ENCODE measurements at regions not wholly inside any gene's neighbourhood (a gene's known extent, or its start where the extent isn't known, plus 50 kb on each side); places are given as distances from the start of the nearest gene placed in this dataset.

- Histone ChIP-seq H3K9me2 (replicated peaks; ENCODE audit: insufficient read depth) (no peaks in the 10 kb centered on the region), H3K9me3 (ENCODE audit: low read depth) (no peaks in the 10 kb centered on the region), H3K4me1 (ENCODE audit: insufficient read depth) (no peaks in the 10 kb centered on the region), H3K27ac (no peak overlapping the region), H3K79me2 (no peaks in the 10 kb centered on the region), H3K27me3 (no peaks in the 10 kb centered on the region), H2AFZ (no peak overlapping the region), H4K20me1 (ENCODE audit: insufficient read depth, poor library complexity, severe bottlenecking) (no peaks in the 10 kb centered on the region), H3K4me2 (no peak overlapping the region), H3K36me3 (replicated peaks; ENCODE audit: insufficient read depth, low read depth) (no peaks in the 10 kb centered on the region), H3K4me3 (no peak overlapping the region)
- no peak for DNase-seq (ENCODE audit: low spot score)
- TF ChIP-seq EZH2phosphoT487 (IDR thresholded peaks at IDR 0.05; ENCODE audit: low read depth, severe bottlenecking, unreplicated experiment) (no peak), EZH2 (IDR thresholded peaks at IDR 0.05; ENCODE audit: borderline replicate concordance) (no peak), CTCF (IDR thresholded peaks at IDR 0.05; ENCODE audit: poor library complexity) (no peak)
- 85% methylated on average over 1 of the region's 1 CpG for WGBS (ENCODE audit: low lambda C conversion rate, missing lambda C conversion rate)
Measured at GRCh38 chr5:89372176-89372575, 489.2 kb upstream of the MEF2C start.

GRCh38 chr5:89371646-89372045, 488.7 kb upstream of the MEF2C start:
- TF ChIP-seq CTCF (IDR thresholded peaks at IDR 0.05; ENCODE audit: poor library complexity) (no peak), EZH2 (IDR thresholded peaks at IDR 0.05; ENCODE audit: borderline replicate concordance) (no peak), EZH2phosphoT487 (IDR thresholded peaks at IDR 0.05; ENCODE audit: low read depth, severe bottlenecking, unreplicated experiment) (no peak)
- Histone ChIP-seq H3K27ac (no peak overlapping the region), H3K79me2 (no peaks in the 10 kb centered on the region), H3K4me3 (no peak overlapping the region), H3K36me3 (replicated peaks; ENCODE audit: insufficient read depth, low read depth) (no peaks in the 10 kb centered on the region), H3K9me3 (ENCODE audit: low read depth) (no peaks in the 10 kb centered on the region), H3K9me2 (replicated peaks; ENCODE audit: insufficient read depth) (no peaks in the 10 kb centered on the region), H4K20me1 (ENCODE audit: insufficient read depth, poor library complexity, severe bottlenecking) (no peaks in the 10 kb centered on the region), H3K4me2 (no peak overlapping the region), H2AFZ (no peak overlapping the region), H3K4me1 (ENCODE audit: insufficient read depth) (no peaks in the 10 kb centered on the region), H3K27me3 (no peaks in the 10 kb centered on the region)
- no peak for DNase-seq (ENCODE audit: low spot score)
- WGBS (ENCODE audit: low lambda C conversion rate, missing lambda C conversion rate): 100% methylated on average over 1 of the region's 1 CpG

- no peaks in the 10 kb centered on the region for H3K79me2 ChIP-seq
- no peak for DNase-seq (ENCODE audit: low spot score)
- H3K4me3 ChIP-seq: no peak overlapping the region
- H3K9me2 ChIP-seq (replicated peaks; ENCODE audit: insufficient read depth): no peaks in the 10 kb centered on the region
- no peaks in the 10 kb centered on the region for H3K4me1 ChIP-seq (ENCODE audit: insufficient read depth)
- H4K20me1 ChIP-seq (ENCODE audit: insufficient read depth, poor library complexity, severe bottlenecking): no peaks in the 10 kb centered on the region
- no peak for TF ChIP-seq CTCF (IDR thresholded peaks at IDR 0.05; ENCODE audit: poor library complexity)
- TF ChIP-seq EZH2 (IDR thresholded peaks at IDR 0.05; ENCODE audit: borderline replicate concordance): no peak
- no peak for TF ChIP-seq EZH2phosphoT487 (IDR thresholded peaks at IDR 0.05; ENCODE audit: low read depth, severe bottlenecking, unreplicated experiment)
- no peaks in the 10 kb centered on the region for H3K36me3 ChIP-seq (replicated peaks; ENCODE audit: insufficient read depth, low read depth)
- WGBS (ENCODE audit: low lambda C conversion rate, missing lambda C conversion rate): 85% methylated on average over 3 of the region's 3 CpGs
- no peak overlapping the region for H3K27ac ChIP-seq
- no peak overlapping the region for H3K4me2 ChIP-seq
- H3K9me3 ChIP-seq (ENCODE audit: low read depth): no peaks in the 10 kb centered on the region
- no peaks in the 10 kb centered on the region for H3K27me3 ChIP-seq
- H2AFZ ChIP-seq: no peak overlapping the region
Measured at GRCh38 chr5:89359046-89359445, 476.1 kb upstream of the MEF2C start.
